ENCODE measurements at regions not wholly inside any gene's neighbourhood (a gene's known extent, or its start where the extent isn't known, plus 50 kb on each side); places are given as distances from the start of the nearest gene placed in this dataset.
"Not testable (repeated sequence)": the region's sequence is repeated elsewhere in the genome, so short reads cannot be mapped to it uniquely, and the experiment has no call there.

- TF ChIP-seq, protein P1, sequence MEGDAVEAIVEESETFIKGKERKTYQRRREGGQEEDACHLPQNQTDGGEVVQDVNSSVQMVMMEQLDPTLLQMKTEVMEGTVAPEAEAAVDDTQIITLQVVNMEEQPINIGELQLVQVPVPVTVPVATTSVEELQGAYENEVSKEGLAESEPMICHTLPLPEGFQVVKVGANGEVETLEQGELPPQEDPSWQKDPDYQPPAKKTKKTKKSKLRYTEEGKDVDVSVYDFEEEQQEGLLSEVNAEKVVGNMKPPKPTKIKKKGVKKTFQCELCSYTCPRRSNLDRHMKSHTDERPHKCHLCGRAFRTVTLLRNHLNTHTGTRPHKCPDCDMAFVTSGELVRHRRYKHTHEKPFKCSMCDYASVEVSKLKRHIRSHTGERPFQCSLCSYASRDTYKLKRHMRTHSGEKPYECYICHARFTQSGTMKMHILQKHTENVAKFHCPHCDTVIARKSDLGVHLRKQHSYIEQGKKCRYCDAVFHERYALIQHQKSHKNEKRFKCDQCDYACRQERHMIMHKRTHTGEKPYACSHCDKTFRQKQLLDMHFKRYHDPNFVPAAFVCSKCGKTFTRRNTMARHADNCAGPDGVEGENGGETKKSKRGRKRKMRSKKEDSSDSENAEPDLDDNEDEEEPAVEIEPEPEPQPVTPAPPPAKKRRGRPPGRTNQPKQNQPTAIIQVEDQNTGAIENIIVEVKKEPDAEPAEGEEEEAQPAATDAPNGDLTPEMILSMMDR (conservative IDR thresholded peaks at IDR 0.05; ENCODE audit: low read depth, low read length), result not testable (repeated sequence)
- TF ChIP-seq EZH2 (IDR thresholded peaks at IDR 0.05; ENCODE audit: borderline replicate concordance, low read depth, low read length, poor library complexity, severe bottlenecking), result not testable (repeated sequence)
Observed at GRCh38 chr2:91856971-91857370, 3014.3 kb upstream of the TEKT4 start.
